LoVo (cell line): ENCODE measurements at regions not wholly inside any gene's neighbourhood (a gene's known extent, or its start where the extent isn't known, plus 50 kb on each side); places are given as distances from the start of the nearest gene placed in this dataset.
A peak's percentile ranks its signal among the peaks of the same experiment; 100 is the strongest.

Source experiments
- DNase-seq: peaks from one replicate; pipeline ENCODE4 v3.0.0-alpha.2; 2016; ENCODE audit warnings: low spot score

- no peak for DNase-seq
Measured at GRCh38 chr1:5416518-5416917, 575.7 kb downstream of the NPHP4 start.

DNA sequence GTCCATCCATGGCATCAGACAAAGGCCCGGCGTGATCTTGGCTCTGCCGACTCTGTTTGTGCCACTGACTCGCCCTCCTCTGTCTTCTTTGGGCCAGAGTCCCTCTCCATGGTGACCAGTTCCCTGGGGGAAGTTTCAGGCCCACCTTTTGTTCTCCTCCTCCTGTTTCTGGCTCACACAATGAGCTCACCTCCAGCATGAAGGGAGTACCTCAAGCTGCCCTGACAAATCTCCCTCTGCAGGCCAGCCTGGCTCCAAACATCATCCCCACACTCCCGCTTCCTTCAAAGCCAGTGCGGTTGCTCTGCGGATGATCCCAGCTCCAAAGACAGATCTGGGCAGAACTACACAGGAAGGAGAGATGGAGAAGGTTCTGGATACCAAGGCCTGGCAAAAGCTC lies 576.6 kb downstream of the NPHP4 start:
- no peak for DNase-seq

- no peak for DNase-seq
Measured at GRCh38 chr1:5410652-5411051, 581.6 kb downstream of the NPHP4 start.

DNA sequence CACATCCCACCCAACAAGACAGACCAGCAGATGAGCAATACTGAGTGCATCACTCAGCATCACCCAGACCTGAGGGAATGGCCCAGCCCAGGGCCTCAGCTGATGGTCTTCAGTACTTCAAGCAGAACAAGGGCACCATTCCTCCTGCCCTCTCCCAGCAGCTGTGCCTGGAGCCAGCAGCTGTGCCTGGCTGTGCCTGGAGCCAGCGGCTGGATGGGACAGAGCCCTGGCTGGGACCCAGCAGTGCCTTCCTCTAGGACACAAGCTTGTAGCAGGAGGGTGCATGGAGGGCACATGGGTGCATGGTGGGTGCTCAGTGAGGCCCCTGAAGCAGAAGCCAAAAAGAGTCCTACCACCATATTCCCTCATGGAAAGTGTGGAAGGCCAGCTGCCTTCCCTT lies 583.8 kb downstream of the NPHP4 start:
- DNase-seq = no peak

- DNase-seq = no peak
Measured at GRCh38 chr1:5405263-5405662, 587.0 kb downstream of the NPHP4 start.

DNA sequence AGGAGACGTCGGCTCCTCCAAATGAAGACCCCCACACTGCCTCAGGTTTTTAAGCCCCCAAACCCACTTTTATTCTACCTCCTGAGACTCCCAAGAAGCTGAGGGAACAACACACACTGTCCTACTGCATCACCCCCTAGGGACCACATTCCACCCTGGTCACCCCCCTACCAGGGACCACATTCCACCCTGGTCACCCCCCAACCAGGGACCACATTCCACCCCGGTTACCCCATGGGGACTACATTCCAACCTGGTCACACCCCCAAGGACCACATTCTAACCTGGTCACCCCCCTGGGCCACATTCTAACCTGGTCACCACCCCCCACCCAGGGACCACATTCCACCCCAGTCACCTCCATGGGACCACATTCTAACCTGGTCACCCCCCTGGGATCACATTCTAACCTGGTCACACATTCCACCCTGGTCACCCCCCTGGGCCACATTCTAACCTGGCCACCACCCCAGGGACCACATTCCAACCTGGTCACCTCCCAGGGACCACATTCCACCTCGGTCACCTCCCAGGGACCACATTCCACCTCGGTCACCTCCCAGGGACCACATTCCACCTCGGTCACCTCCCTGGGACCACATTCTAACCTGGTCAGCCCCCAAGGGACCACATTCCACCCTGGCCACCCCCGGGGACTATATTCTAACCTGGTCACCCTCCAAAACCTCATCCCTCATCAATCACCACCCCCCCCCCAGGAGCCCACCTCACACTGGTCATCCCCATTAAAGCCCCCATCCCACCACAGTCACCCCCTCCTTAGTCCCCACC lies 587.6 kb downstream of the NPHP4 start:
- DNase-seq = peak; percentile 9

DNA sequence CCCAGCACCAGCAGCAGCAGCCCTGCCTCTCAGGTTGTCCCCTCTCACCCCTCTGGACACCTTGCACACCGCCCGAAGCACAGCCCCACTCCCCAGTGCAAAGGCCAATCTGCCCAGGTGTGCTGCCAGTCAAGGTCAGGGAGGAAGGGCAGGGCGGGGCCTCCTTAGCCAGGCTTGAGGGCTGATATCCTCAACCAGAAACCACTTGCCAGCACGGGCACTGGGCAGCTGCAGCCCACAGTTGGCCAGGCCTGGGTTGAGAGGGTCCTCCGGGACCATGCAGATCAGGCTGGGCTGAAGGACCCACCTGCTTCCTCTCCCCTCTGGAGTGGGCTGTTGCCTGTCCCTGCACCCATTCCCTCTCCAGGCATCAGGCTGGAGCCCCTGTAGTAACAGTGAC lies 588.3 kb downstream of the NPHP4 start:
- DNase-seq = no peak

DNA sequence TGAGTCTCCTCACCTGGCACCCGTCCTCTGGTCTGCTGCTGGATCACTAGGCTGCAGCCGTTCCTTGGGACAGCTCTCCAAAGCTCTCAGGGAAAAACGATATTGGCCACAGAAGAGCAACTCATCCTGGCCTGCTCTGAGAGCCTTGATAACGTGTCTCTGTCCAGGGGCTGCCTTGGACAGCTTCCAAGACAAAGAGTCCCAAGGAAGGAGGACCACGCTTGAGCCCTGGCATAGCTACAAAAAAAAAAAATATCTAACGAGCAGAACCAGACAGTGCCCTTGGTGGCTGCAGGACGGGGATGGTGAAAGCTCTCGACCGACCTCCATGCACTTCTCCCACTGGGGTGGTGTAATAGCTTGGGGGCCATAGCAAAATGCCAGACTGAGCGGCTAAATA lies 589.6 kb downstream of the NPHP4 start:
- no peak for DNase-seq

DNA sequence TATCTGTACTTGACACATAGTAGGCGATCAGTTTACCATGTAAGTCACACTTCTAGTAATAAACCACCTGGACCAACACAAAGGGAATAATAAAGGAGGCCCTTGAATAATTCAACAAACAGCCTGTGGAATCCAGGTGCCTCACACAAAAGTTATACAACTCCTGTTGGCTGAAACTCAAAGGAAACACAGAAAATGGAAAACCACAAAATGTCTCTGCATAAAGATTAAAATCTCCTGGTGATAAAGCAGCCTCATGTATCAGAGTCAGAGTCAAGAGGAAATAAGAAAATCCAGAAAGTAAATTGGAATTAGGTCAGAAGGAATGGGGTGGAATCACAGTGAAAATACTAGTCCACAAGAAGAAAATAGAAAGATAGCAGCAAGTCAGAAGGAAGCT lies 592.5 kb downstream of the NPHP4 start:
- no peak for DNase-seq

DNA sequence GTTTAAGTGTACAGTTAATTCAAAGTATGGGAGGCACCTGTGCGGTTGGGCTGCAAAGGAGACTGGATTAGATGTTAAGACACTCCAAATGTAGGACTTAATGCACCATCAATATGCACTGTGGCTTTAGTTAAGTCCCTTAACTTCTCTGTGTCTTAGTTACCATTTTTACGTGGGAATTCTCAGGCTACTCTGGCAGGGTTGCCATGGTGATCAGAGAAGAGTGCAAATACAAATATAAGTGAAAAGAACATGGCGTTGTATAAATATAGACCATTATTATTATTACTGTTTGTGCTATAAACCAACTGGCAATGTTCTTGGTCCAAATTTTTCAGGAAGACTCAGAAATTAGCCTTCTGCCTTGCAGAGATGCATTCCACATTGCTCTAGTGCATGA lies 595.6 kb downstream of the NPHP4 start:
- DNase-seq = no peak

GRCh38 chr1:5394111-5394510 lies 598.1 kb downstream of the NPHP4 start:
- DNase-seq = no peak

GRCh38 chr1:5393603-5394002 lies 598.6 kb downstream of the NPHP4 start:
- DNase-seq = no peak

DNA sequence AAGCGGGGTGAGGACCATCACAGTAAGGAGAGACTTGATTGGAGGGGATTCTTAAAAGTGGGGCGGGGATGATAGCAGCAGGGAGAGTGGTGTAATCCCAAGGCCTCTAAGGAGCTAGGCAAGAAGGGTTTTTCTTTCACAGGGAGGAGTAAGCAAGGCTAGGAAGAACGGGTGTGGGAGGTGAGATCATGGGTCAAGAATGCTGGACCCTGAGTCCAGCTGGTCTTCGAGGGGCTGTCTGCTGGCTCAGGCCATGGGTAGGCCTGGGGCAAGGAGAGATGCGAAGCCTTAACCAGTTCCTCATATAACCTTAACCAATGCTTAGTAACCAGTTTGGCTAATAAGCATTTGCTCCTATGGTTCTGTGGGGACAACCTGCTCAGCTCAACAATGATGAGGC lies 599.1 kb downstream of the NPHP4 start:
- no peak for DNase-seq

DNA sequence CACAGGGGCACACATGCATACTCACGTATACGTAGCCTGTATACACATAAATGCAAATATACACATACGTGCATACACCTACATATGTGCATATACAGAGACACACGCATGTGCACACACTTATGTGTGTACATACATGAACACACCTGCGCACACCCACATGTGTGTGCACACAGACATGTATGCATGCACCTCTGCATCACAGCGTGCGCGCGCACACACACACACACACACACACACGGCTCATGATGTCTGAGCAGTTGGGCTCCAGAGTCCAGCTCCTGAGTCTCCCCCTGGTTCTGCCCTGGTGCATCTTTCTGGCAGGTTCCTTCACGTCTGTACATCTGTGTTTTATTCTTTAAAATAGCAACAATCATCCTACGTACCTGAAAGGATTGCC lies 600.5 kb downstream of the NPHP4 start:
- DNase-seq = no peak

- DNase-seq = no peak
Measured at GRCh38 chr1:5390504-5390903, 601.7 kb downstream of the NPHP4 start.

- peak; percentile 7 for DNase-seq
Measured at GRCh38 chr1:5389101-5389885, 602.9 kb downstream of the NPHP4 start.

- DNase-seq = peak; percentile 9
Measured at GRCh38 chr1:5388622-5389021, 603.6 kb downstream of the NPHP4 start.

DNA sequence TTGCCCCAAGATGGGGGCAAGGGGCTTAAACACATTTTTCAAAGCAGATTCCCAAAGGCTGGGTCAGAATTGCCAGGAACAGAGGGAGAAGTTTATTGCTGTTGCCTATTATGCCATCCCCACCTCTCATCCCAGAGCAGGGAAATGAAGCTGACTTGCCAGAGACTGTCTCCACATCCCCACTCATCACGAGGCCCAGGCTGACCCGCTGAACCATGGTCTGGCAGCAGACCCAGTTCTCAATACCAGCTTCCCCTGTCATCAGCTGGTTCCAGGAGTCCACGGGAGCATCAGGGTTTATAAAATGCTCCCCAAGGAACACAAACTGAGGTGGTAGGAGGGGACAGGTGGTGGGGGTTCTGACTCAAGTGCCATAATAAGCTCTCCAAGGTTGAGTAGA lies 605.9 kb downstream of the NPHP4 start:
- DNase-seq = no peak

DNA sequence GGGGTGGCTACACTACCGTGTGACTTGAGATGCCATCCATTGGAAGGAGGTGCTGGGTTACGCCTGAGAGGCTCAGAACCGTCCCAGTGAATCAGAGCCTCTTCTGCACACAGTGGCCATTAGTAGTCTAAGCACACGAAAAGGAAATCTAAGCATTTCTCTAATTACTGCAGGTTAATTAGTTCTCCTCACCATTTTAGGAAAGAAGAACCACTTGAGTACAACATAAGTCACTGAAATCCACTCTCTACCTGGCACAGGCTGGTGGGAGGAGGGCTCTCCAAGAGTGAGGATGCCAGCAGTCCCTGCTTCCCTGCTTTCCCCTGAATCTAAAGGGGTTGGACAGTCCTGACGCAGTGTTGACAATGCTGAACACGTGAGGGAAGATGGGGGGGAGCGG lies 606.3 kb downstream of the NPHP4 start:
- no peak for DNase-seq

- no peak for DNase-seq
Measured at GRCh38 chr1:5385096-5385799, 607.0 kb downstream of the NPHP4 start.

- DNase-seq = no peak
Measured at GRCh38 chr1:5381491-5381890, 610.7 kb downstream of the NPHP4 start.

- DNase-seq = no peak
Measured at GRCh38 chr1:5379176-5379759, 613.0 kb downstream of the NPHP4 start.
